CD4-positive, alpha-beta T cell (primary cell): ENCODE measurements at regions not wholly inside any gene's neighbourhood (a gene's known extent, or its start where the extent isn't known, plus 50 kb on each side); places are given as distances from the start of the nearest gene placed in this dataset.

ENCODE experiments used
- ATAC-seq: fragments of 200-7000 bp; cut with Tn5 transposase; one replicate; pipeline ENCODE4 v1.10.0; 2022; ENCODE audit warnings: mild to moderate bottlenecking; ENCODE audit not compliant: poor library complexity
- CTCF ChIA-PET: fragments of 350-600 bp; sonication (Branson Sonifier 250); formaldehyde crosslinking; loops from one replicate; lab custom pipeline; 2021; ENCODE audit warnings: antibody characterized with exemption, inconsistent platforms; lab: Charles Lee
- POLR2A ChIA-PET: fragments of 350-600 bp; sonication (Branson Sonifier 250); formaldehyde crosslinking; loops from one replicate; lab custom pipeline; 2021; ENCODE audit warnings: antibody characterized with exemption, inconsistent platforms; lab: Charles Lee
- DNase-seq, 14 experiments: peaks; one replicate each; pipeline ENCODE4 v3.0.0-alpha.2; 2013 to 2020; ENCODE audit warnings: mixed read lengths in 2 of 14
- H3K27ac ChIP-seq, 2 donors: one replicate each; pipeline versions ENCODE4 v1.5.1 to v1.7.0; 2013; ENCODE audit warnings: low read length in 2 of 2, low read depth in 1 of 2, mild to moderate bottlenecking in 1 of 2
- H3K27me3 ChIP-seq, 2 experiments: 1 replicate in 1 of 2; 2 replicates in 1 of 2; pipeline versions ENCODE4 v1.6.1 to v1.7.0; 2013; ENCODE audit warnings: low read length in 2 of 2, control low read depth in 1 of 2, mild to moderate bottlenecking in 1 of 2, moderate library complexity in 1 of 2; ENCODE audit not compliant: insufficient read depth in 2 of 2, control insufficient read depth in 1 of 2
- H3K36me3 ChIP-seq: one replicate; pipeline ENCODE4 v1.6.1; 2013; ENCODE audit warnings: low read length, control low read depth; ENCODE audit not compliant: insufficient read depth
- H3K4me1 ChIP-seq: one replicate; pipeline ENCODE4 v1.6.1; 2013; ENCODE audit warnings: low read length, control low read depth; ENCODE audit not compliant: insufficient read depth
- H3K4me3 ChIP-seq: one replicate; pipeline ENCODE4 v1.5.1; 2013; ENCODE audit warnings: mild to moderate bottlenecking, low read length, moderate library complexity
- H3K9me3 ChIP-seq, 2 experiments: 1 replicate in 1 of 2; 2 replicates in 1 of 2; pipeline versions ENCODE4 v1.6.1 to v1.7.0; 2013; ENCODE audit warnings: low read length in 2 of 2, mild to moderate bottlenecking in 2 of 2, control low read depth in 1 of 2, moderate library complexity in 1 of 2; ENCODE audit not compliant: control insufficient read depth in 1 of 2, insufficient read depth in 1 of 2
- H3K27ac Mint-ChIP-seq: one replicate; pipeline ENCODE4 v1.8.0; 2020; ENCODE audit warnings: mixed read lengths
- H3K27me3 Mint-ChIP-seq: one replicate; pipeline ENCODE4 v1.8.0; 2021; ENCODE audit warnings: mixed read lengths
- H3K36me3 Mint-ChIP-seq: one replicate; pipeline ENCODE4 v1.8.0; 2021; ENCODE audit warnings: low read depth, mixed read lengths
- H3K4me1 Mint-ChIP-seq: one replicate; pipeline ENCODE4 v1.8.0; 2021; ENCODE audit warnings: low read depth, mixed read lengths
- H3K4me3 Mint-ChIP-seq: one replicate; pipeline ENCODE4 v1.8.0; 2020; ENCODE audit warnings: mild to moderate bottlenecking, mixed read lengths
- H3K9me3 Mint-ChIP-seq: one replicate; pipeline ENCODE4 v1.8.0; 2020; ENCODE audit warnings: mixed read lengths
- intact Hi-C, 2 experiments: fragments of 100-400 bp; cut with DNase I in 1 of 2; cut with micrococcal nuclease in 1 of 2; formaldehyde crosslinking; loops; one replicate each; pipeline versions ENCODE4 v1.15.1 to v1.9.0; 2023 to 2025; cut with DNase I, micrococcal nuclease
- TF ChIP-seq, protein P1 (sequence below): fragments of 200-600 bp; IDR thresholded peaks from one replicate; pipeline ENCODE4 v1.8.0; 2022; ENCODE audit warnings: antibody characterized with exemption, mild to moderate bottlenecking

- Histone ChIP-seq H3K27me3 (no peaks in the 10 kb centered on the region), H3K4me3 (no peak overlapping the region), H3K27ac (no peak overlapping the region), H3K9me3 (no peaks in the 10 kb centered on the region), H3K4me1 (peaks cover 5% of the 10 kb centered on the region), H3K36me3 (no peaks in the 10 kb centered on the region)
- no peak for DNase-seq
- no peaks in the 10 kb centered on the region for H3K9me3 Mint-ChIP-seq
- no peak for ATAC-seq
- no peaks in the 10 kb centered on the region for H3K4me1 Mint-ChIP-seq
- H3K27ac Mint-ChIP-seq = no peak overlapping the region
- ChIA-PET POLR2A (no interaction called here), CTCF (no interaction called here)
- intact Hi-C loops = no loop called here
- H3K4me3 Mint-ChIP-seq = no peak overlapping the region
- TF ChIP-seq, protein P1, sequence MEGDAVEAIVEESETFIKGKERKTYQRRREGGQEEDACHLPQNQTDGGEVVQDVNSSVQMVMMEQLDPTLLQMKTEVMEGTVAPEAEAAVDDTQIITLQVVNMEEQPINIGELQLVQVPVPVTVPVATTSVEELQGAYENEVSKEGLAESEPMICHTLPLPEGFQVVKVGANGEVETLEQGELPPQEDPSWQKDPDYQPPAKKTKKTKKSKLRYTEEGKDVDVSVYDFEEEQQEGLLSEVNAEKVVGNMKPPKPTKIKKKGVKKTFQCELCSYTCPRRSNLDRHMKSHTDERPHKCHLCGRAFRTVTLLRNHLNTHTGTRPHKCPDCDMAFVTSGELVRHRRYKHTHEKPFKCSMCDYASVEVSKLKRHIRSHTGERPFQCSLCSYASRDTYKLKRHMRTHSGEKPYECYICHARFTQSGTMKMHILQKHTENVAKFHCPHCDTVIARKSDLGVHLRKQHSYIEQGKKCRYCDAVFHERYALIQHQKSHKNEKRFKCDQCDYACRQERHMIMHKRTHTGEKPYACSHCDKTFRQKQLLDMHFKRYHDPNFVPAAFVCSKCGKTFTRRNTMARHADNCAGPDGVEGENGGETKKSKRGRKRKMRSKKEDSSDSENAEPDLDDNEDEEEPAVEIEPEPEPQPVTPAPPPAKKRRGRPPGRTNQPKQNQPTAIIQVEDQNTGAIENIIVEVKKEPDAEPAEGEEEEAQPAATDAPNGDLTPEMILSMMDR = no peak
- no peaks in the 10 kb centered on the region for H3K27me3 Mint-ChIP-seq
- H3K36me3 Mint-ChIP-seq = no peaks in the 10 kb centered on the region
Observed at GRCh38 chr2:8033546-8034096, 648.2 kb upstream of the ID2 start.

GRCh38 chr2:8036366-8036765, 645.5 kb upstream of the ID2 start:
- Mint-ChIP-seq H3K36me3 (no peaks in the 10 kb centered on the region), H3K27me3 (no peaks in the 10 kb centered on the region), H3K4me3 (no peak overlapping the region), H3K9me3 (no peaks in the 10 kb centered on the region), H3K27ac (no peak overlapping the region), H3K4me1 (no peaks in the 10 kb centered on the region)
- no peak for ATAC-seq
- no peak for DNase-seq
- Histone ChIP-seq H3K9me3 (no peaks in the 10 kb centered on the region), H3K4me1 (peaks cover 5% of the 10 kb centered on the region), H3K4me3 (no peak overlapping the region), H3K27ac (no peak overlapping the region), H3K27me3 (no peaks in the 10 kb centered on the region), H3K36me3 (no peaks in the 10 kb centered on the region)
- CTCF ChIA-PET = no interaction called here
- intact Hi-C loops = no loop called here
- POLR2A ChIA-PET = no interaction called here
- TF ChIP-seq, protein P1 = no peak

GRCh38 chr2:8039732-8040131, 642.1 kb upstream of the ID2 start:
- ChIA-PET POLR2A (no interaction called here), CTCF (interaction anchor here (0.5 kb wide), 1 partner anchor 313 kb away, joined by 3 read pairs; no protein-coding TSS in a partner anchor)
- intact Hi-C loops = no loop called here
- Mint-ChIP-seq H3K27ac (no peak overlapping the region), H3K4me1 (no peaks in the 10 kb centered on the region), H3K9me3 (no peaks in the 10 kb centered on the region), H3K4me3 (no peak overlapping the region), H3K36me3 (no peaks in the 10 kb centered on the region), H3K27me3 (no peaks in the 10 kb centered on the region)
- no peak overlapping the region for H3K4me3 ChIP-seq
- DNase-seq = no peak
- no peaks in the 10 kb centered on the region for H3K36me3 ChIP-seq
- no peaks in the 10 kb centered on the region for H3K27me3 ChIP-seq
- H3K4me1 ChIP-seq = no peaks in the 10 kb centered on the region
- no peak for ATAC-seq
- no peak overlapping the region for H3K27ac ChIP-seq
- no peaks in the 10 kb centered on the region for H3K9me3 ChIP-seq
- TF ChIP-seq, protein P1 = no peak
